Hepatocyte (in vitro differentiated cells): ENCODE measurements at regions not wholly inside any gene's neighbourhood (a gene's known extent, or its start where the extent isn't known, plus 50 kb on each side); places are given as distances from the start of the nearest gene placed in this dataset.

Experiments
- DNase-seq: peaks from one replicate; pipeline ENCODE4 v3.0.0-alpha.2; 2016; ENCODE audit warnings: low spot score
- H2AFZ ChIP-seq: fragments of 200-600 bp; sonication (generic); 2 replicates; pipeline ENCODE4 v1.6.0; 2016; ENCODE audit warnings: antibody characterized with exemption, mild to moderate bottlenecking
- H3K27ac ChIP-seq: fragments of 200-600 bp; sonication (generic); 2 replicates; pipeline ENCODE4 v1.5.1; 2016; ENCODE audit warnings: mild to moderate bottlenecking
- H3K27me3 ChIP-seq: fragments of 200-600 bp; sonication (generic); 2 replicates; pipeline ENCODE4 v1.6.1; 2016
- H3K36me3 ChIP-seq: fragments of 200-600 bp; sonication (generic); replicated peaks from 2 replicates; pipeline ENCODE4 v1.5.1; 2016; ENCODE audit warnings: low read depth; ENCODE audit not compliant: insufficient read depth
- H3K4me1 ChIP-seq: fragments of 200-600 bp; sonication (generic); 2 replicates; pipeline ENCODE4 v1.5.1; 2016; ENCODE audit warnings: mild to moderate bottlenecking, moderate library complexity; ENCODE audit not compliant: insufficient read depth
- H3K4me2 ChIP-seq: fragments of 200-600 bp; sonication (generic); 2 replicates; pipeline ENCODE4 v1.6.0; 2016
- H3K4me3 ChIP-seq: fragments of 200-600 bp; sonication (generic); 2 replicates; pipeline ENCODE4 v1.5.1; 2016; ENCODE audit warnings: mild to moderate bottlenecking
- H3K79me2 ChIP-seq: fragments of 200-600 bp; sonication (generic); 2 replicates; pipeline ENCODE4 v1.6.0; 2017; ENCODE audit warnings: mild to moderate bottlenecking
- H3K9me2 ChIP-seq: fragments of 200-600 bp; sonication (generic); replicated peaks from 2 replicates; pipeline ENCODE4 v1.6.0; 2017; ENCODE audit warnings: mild to moderate bottlenecking; ENCODE audit not compliant: insufficient read depth
- H3K9me3 ChIP-seq: fragments of 200-600 bp; sonication (generic); 2 replicates; pipeline ENCODE4 v1.5.1; 2016; ENCODE audit warnings: low read depth, mild to moderate bottlenecking
- H4K20me1 ChIP-seq: fragments of 200-600 bp; sonication (generic); 2 replicates; pipeline ENCODE4 v1.6.0; 2016; ENCODE audit warnings: mild to moderate bottlenecking; ENCODE audit not compliant: insufficient read depth, poor library complexity, severe bottlenecking
- EZH2 ChIP-seq: fragments of 200-600 bp; sonication (generic); IDR thresholded peaks from 2 replicates; pipeline ENCODE4 v1.6.1; 2016; ENCODE audit warnings: antibody characterized with exemption, mild to moderate bottlenecking, borderline replicate concordance
- EZH2phosphoT487 ChIP-seq: fragments of 200-600 bp; sonication (generic); IDR thresholded peaks from one replicate; pipeline ENCODE4 v1.6.1; 2018; ENCODE audit warnings: antibody characterized with exemption, mild to moderate bottlenecking, low read depth, moderate library complexity; ENCODE audit not compliant: unreplicated experiment, severe bottlenecking
- WGBS: methylation state at CpG from one replicate; pipeline ENCODE4 v1.1.6; 2016; ENCODE audit warnings: low lambda C conversion rate; ENCODE audit errors: missing lambda C conversion rate; 5-methylcytosine and 5-hydroxymethylcytosine counted together
- TF ChIP-seq, protein P1 (sequence below): fragments of 200-600 bp; sonication (generic); IDR thresholded peaks from 2 replicates; pipeline ENCODE4 v1.5.1; 2016; ENCODE audit warnings: antibody characterized with exemption, mild to moderate bottlenecking; ENCODE audit not compliant: poor library complexity

DNA sequence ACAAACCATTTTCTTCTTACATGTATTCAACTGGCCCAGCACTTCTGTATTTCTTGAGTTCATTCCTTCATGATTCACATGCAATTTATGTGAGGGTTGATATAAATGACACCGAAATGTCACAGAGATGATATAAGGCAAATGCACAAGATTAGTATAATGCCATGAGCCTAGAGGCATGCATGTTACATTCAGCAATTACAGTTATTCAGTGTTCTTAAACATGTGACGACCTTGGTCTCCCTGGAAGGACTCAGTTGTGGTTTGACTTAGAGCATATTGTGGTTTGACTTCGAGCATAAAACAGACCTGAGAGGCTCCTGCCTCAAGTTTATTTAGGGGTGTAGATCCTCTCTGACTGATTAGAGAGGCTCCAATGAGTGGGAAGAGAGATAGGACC is 752.1 kb upstream of the POM121L12 start:
- Histone ChIP-seq H3K9me3 (no peaks in the 10 kb centered on the region), H3K4me2 (no peak overlapping the region), H3K9me2 (no peaks in the 10 kb centered on the region), H2AFZ (no peak overlapping the region), H3K79me2 (no peaks in the 10 kb centered on the region), H3K27ac (no peak overlapping the region), H3K4me1 (no peaks in the 10 kb centered on the region), H3K36me3 (no peaks in the 10 kb centered on the region), H3K4me3 (no peak overlapping the region), H3K27me3 (no peaks in the 10 kb centered on the region), H4K20me1 (no peaks in the 10 kb centered on the region)
- 81% methylated on average over 3 of the region's 3 CpGs for WGBS
- TF ChIP-seq, protein P1, sequence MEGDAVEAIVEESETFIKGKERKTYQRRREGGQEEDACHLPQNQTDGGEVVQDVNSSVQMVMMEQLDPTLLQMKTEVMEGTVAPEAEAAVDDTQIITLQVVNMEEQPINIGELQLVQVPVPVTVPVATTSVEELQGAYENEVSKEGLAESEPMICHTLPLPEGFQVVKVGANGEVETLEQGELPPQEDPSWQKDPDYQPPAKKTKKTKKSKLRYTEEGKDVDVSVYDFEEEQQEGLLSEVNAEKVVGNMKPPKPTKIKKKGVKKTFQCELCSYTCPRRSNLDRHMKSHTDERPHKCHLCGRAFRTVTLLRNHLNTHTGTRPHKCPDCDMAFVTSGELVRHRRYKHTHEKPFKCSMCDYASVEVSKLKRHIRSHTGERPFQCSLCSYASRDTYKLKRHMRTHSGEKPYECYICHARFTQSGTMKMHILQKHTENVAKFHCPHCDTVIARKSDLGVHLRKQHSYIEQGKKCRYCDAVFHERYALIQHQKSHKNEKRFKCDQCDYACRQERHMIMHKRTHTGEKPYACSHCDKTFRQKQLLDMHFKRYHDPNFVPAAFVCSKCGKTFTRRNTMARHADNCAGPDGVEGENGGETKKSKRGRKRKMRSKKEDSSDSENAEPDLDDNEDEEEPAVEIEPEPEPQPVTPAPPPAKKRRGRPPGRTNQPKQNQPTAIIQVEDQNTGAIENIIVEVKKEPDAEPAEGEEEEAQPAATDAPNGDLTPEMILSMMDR, result no peak
- TF ChIP-seq EZH2phosphoT487 (no peak), EZH2 (no peak)
- no peak for DNase-seq

DNA sequence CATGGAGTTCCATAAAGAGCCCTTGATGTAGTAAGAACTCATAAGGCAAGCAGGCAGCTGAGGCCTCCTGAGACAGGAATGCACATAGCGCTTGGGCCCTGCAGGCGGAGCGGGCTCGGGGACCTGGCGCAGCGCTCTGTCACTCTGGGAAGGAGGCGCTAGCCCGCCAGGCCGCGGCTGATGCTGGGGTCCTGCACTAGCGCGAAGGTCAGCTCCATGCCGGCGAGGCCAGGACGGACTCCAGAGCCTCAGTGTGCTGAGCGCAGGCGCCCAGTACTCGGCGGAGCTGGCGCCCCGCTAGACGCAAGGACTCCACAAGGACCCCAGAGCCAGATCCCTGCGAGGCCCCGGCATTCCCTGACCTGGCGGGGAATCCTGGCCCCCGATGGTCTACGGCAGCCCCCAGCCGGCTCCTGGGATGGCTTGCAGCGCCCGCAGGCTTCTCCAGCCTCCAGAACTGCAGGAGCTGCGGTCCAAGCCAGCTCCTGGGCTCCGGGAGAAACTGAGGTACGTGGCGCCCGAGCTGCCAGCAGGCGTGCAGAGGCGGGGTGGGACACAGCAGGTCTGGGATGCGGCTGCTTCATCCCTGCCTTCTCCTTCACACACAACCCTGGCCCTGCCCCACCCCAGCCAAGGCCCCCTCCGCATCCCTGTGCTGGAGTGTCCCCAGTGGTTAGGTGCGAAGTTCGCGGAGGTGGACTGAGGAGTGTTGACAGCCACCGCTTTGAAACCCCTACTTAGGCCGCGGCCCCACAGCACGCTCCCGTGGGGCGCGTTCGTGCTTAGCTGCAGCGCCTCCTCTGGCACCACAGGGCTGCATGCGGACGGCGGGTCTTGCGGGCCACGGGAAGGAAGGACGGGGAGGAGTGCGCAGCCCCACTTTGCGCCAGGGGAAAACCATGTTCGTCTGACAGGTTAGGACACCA is 761.5 kb upstream of the POM121L12 start:
- Histone ChIP-seq H3K27ac (no peak overlapping the region), H3K27me3 (no peaks in the 10 kb centered on the region), H4K20me1 (no peaks in the 10 kb centered on the region), H3K36me3 (no peaks in the 10 kb centered on the region), H3K9me2 (no peaks in the 10 kb centered on the region), H3K4me1 (no peaks in the 10 kb centered on the region), H2AFZ (no peak overlapping the region), H3K79me2 (no peaks in the 10 kb centered on the region), H3K4me3 (no peak overlapping the region), H3K4me2 (no peak overlapping the region), H3K9me3 (no peaks in the 10 kb centered on the region)
- 98% methylated on average over 60 of the region's 60 CpGs for WGBS
- no peak for DNase-seq
- TF ChIP-seq EZH2phosphoT487 (no peak), EZH2 (no peak)
- TF ChIP-seq, protein P1, result no peak

DNA sequence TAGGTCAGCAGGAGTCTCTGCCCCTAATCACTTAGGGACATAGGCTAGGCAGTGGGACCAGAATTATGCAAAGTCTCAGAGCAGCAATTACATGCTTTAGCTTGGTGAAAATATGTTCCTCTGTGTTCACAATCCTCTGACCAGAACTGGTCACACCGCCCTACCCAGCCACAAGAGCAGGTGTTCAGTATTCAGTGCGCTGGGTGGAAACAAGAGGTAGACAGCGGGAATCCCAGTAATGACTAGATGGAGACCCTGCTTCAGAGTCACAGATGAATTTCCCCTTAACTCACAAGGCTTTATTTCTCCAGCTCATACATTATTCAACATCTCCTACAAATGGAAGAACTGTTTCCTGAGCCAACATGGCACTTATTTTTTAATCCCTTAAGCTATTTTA is 763.7 kb upstream of the POM121L12 start:
- TF ChIP-seq, protein P1, result no peak
- TF ChIP-seq EZH2 (no peak), EZH2phosphoT487 (no peak)
- Histone ChIP-seq H4K20me1 (no peaks in the 10 kb centered on the region), H3K79me2 (no peaks in the 10 kb centered on the region)

More for the DNA sequence above, 763.7 kb upstream of the POM121L12 start:
- Histone ChIP-seq H3K27me3 (no peaks in the 10 kb centered on the region), H3K9me3 (no peaks in the 10 kb centered on the region), H3K27ac (no peak overlapping the region), H3K36me3 (no peaks in the 10 kb centered on the region), H3K4me2 (no peak overlapping the region), H2AFZ (no peak overlapping the region), H3K9me2 (no peaks in the 10 kb centered on the region), H3K4me1 (no peaks in the 10 kb centered on the region), H3K4me3 (no peak overlapping the region)
- WGBS, result 90% methylated on average over 3 of the region's 3 CpGs
- DNase-seq, result no peak
